NCI-H128 (cell line): ENCODE measurements at regions not wholly inside any gene's neighbourhood (a gene's known extent, or its start where the extent isn't known, plus 50 kb on each side); places are given as distances from the start of the nearest gene placed in this dataset.
"Not testable (repeated sequence)": the region's sequence is repeated elsewhere in the genome, so short reads cannot be mapped to it uniquely, and the experiment has no call there.

Experiments
- DNase-seq: peaks from one replicate; lab custom pipeline; 2025; ENCODE audit not compliant: unreplicated experiment; lab: John Stamatoyannopoulos, UW

DNA sequence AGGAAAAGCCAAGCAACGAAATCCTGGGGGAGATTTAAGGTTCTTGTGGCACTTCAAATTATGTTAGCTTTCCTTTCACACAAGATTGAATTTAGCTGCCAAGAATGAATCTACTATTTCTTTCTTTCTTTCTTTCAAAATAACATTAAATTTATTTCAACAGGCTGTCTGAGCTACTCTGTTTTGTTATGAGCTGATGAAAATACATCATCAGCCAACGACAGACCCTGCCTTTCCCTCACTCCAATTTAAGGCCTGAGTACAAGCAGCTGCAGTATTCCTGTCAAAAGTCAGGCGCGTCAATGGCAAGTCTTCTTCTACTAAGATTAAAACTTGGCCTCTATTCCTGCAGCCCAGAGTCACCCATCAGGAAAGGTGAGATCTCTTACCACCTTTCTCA, 347.7 kb upstream of the FLRT2 start:
- DNase-seq = no peak

DNA sequence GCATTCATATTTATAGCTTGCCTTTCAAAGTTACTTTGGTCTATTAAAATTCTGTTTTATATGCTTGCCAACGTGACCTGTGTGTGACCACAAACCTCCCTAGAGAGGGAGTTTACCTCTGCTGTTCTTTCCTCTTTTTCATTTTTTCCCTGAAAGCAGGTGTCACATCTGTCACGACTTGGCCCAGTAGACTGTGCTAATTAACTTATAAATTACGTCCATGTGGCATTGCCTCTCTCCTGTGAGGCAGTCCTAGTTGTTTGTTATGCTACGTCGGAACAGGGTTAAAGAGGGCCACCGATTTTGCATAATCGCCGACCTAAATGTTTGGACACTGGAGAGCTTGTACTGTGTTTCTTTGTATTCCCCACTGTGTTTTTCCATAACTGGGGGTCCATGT, 343.9 kb upstream of the FLRT2 start:
- no peak for DNase-seq

DNA sequence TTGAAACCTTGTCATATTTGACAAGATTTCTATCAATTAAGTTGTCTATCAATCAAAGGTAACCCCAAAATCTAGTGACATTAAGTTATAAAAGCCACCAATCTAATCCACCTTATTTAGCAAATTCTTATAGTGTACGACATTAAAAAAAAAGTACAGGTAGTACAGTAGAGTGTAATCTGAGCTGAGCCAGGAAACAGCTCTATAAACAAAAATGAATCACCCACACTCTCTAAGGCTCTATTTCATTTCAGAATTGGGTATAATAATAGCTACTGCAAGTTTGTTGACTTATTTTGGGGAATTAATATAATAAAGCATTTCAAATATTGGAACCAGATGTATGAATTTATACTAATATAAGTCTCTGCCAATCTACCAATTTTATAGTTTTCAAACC, 342.4 kb upstream of the FLRT2 start:
- no peak for DNase-seq

DNA sequence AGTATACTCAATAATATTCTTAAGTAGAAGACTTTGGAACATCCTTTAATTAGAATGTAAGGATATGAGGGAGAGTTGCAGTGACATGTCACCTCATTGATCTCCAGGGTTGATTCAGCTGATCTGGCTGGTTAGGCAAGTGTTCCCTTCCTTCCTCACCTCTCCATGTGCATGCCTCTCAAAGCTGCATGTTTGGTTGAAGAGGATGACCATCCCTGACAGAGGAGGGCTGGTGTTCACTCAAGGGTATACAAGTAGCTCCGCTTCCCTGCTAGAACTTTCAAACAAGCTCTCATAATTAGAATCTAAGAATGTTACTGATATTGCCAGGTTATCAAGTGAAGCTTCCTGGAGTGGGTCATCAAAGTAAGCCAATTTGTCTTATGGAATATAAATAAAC, 341.1 kb upstream of the FLRT2 start:
- DNase-seq = no peak

DNA sequence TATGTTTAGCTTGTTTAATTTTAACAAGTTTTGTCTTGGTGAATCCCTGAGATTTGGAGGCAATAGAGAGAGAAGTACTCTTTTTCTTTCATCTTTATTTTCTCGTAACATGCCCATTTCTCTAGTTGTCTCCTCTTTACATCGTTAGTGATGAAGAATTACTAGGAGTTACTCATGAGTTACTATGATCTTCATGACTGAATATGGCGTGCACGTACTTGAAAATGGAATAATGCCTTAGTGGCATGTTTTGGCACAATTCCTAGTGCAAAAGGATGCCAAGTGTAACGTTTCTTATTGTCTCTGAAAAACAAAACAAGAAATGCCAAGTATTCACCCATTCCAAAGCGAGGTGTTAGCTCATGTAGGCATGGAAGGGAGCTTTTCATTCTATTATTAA, 340.7 kb upstream of the FLRT2 start:
- not testable (repeated sequence) for DNase-seq

DNA sequence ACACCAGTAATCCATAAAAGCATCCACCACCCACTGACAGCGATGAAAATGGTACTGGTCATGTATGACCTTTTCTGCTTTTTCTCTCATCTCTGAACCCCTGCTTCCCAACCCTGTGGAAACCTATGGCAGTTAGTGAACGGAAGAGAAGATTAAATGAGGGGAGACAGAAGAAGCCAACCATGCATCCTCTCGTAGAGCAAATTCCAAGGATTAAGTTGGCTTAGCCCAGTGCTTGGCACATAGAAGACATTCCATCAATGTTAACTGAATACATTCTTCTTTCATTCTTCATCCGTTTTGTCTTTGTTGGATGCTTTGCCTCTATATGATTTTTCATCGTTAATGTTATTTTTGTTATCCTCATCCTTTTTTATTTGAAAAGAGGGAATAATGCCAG, 339.7 kb upstream of the FLRT2 start:
- no peak for DNase-seq

DNA sequence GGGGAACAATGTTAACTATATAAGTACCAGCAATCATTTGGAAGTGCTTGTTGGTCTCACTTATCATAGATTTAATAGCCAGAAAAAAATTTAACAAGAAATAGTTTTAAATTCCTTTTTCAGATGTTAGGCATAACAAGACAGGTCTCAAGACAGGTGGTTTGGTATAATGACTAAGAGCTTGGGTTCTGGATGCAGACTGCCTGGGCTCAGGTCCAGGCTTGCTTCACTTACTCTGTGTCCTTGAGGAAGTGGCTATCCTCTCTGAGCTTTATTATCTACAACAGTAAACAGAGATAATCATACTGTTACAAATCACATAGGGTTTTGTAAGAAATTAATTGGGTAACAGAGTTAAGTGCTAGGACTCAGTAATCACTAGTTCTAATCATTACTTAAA, 338.0 kb upstream of the FLRT2 start:
- DNase-seq = no peak

DNA sequence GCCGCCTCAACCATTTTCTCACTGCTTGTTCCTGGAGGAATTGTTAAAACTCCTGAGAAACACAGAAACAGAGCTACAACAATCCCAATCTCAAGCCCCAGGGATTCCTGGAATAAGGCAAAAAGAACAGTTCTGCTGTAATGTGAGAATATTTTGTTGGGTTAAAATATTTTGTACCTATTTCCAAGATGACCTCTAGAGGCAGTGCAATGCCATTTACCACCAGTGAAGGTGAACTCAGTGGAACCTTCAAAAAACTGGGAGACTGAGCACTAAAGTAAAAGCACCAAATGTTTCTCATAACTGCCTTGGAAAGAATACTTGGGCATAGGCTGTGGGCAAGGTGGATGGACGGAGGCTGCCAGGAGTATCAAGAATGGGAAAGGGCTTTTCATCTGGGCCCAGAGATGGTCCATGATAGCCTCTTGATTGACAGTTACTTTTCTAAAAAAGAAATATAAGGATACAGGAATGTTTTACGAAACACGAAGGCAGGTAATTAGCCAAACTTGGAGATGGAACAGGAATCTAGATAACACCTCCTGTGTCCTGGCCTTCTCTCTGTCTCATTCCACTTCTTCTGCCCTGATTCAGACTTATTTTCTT, 334.0 kb upstream of the FLRT2 start:
- DNase-seq = no peak

DNA sequence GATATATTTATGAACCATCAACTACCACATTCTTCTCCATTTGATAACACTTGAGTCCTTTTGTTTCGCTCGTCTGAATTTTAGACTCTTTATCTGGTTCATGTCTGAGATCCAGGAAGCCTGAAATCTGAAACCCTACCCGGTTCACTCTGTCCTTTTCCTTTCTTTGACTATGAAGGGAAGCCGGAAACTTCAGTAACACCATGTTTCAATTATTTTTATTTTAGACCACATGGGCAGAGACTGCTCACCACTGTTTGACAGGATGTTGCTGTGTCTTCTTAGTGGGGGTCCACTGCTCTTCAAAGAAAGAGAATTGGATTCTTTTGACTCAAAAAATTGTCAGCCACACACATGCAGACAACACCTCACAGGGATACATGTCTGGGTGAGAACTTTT, 331.9 kb upstream of the FLRT2 start:
- DNase-seq = no peak

DNA sequence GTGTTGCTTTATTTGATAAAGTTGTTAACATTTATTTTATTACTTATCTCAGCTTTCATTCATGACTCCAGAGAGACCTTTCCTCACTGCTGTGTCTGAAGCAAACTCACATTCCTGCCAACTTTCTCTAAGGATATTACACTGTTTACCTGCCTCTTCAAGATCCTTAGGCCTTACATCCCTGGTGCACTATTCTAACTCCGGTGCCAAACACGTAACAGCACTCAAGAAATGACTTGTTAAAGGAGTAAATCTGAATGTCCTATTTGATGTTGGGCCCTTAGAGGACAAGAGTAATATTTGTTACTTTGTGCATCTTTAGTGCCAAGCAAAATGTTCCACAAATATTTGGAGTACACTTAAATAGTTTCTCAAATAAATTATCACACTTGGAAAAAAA, 324.1 kb upstream of the FLRT2 start:
- DNase-seq = no peak

DNA sequence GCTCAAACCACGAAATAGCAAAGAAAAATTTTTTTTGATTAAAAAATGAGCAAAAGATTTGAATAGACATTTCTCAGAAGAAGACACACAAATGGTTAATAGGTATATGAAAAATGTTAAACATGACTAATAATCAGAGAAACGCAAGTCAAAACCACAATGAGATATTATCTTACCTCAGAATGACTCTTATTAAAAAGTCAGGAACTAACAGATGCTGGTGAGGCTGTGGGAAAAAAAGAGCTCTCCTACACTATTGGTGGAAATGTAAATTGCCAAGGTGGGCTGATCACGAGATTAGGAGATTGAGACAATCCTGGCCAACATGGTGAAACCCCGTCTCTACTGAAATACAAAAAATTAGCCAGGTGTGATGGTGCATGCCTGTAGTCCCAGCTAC, 315.5 kb upstream of the FLRT2 start:
- no peak for DNase-seq

DNA sequence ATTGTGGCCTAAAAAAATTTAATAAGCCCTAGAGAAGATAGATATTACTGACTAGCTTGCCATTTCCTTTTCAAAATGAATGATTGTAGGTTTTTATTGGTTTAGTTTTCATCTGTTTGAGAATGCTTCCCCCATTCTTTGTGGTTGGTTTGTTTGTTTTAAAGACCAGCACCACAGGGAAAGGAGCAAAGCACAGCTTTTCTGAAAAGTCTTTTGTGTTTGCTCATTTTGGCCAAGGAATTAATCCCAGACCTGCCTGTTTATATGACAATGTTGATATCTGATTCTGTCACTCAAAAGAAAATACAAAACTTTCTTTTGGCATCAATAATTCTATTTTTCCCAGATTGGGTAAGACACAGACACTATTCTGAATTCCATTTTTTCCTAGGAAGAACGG, 312.5 kb upstream of the FLRT2 start:
- DNase-seq = no peak

DNA sequence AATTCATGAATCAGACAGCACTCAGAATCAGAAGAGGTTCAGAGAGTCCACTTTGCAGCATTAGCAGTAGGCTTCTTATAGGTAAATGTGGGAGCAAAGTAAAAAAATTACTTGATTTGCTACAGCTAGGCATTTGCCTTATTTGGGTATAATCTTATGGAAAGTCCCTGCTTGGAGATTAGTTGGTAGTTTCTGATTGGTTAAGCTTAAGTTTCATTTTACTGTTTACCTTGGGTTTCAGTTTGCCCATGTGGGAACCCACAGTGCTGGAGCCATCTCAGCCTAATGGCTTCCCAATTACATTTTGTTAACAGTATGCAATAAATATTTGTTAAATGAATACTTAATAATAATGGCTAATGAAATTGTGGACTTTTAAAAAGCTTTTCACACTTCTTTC, 311.0 kb upstream of the FLRT2 start:
- no peak for DNase-seq

DNA sequence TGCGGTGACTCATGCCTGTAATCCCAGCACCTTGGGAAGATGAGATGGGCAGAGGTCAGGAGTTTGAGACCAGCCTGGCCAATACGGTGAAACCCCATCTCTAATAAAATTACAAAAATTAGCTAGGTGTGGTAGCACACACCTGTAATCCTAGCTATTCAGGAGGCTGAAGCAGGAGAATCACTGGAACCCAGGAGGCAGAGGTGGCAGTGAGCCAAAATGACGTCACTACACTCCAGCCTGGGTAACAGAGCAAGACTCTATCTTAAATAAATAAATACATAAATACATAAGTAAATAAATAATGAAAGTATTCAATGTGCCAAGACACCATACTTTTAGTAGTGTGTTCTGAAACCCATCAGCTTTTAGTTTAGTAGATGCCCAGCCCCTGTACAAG, 308.1 kb upstream of the FLRT2 start:
- no peak for DNase-seq

DNA sequence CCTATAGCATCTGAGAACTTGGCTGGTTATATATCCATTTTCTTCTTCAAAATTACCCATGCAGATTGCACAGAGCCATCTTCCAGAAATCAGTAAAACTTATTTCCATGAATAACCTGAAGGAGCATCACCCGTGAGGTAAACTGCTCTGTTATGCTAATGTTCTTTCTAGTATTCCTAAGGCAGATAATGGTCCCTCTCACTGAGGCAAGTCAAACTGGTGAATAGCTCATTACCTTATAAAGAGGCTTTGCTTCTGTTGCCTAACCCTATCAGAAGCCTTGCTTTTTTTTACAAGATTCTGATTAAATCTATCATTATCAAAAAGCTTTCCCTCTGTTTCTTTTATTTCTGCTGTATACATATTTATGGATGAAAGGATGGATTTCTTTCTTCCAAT, 307.6 kb upstream of the FLRT2 start:
- DNase-seq = no peak

DNA sequence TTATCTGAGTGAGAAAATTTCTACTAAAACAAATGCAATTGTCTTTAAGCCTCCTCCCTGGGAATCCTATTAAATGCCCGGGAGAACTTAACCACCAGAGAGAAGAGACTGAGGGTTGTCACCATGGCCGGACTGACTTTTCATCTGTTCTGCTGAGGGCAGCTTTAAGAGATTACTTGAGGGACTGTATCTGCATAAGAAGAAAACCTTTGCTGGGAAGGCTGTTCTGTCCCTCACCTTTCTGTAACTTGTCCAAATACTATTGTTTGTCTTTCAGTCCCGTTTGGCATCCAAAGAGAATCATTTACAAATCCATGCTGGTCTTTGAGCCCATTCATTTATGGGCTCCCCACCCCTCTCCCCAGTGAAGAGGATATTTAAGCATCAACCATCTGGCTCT, 306.3 kb upstream of the FLRT2 start:
- no peak for DNase-seq

DNA sequence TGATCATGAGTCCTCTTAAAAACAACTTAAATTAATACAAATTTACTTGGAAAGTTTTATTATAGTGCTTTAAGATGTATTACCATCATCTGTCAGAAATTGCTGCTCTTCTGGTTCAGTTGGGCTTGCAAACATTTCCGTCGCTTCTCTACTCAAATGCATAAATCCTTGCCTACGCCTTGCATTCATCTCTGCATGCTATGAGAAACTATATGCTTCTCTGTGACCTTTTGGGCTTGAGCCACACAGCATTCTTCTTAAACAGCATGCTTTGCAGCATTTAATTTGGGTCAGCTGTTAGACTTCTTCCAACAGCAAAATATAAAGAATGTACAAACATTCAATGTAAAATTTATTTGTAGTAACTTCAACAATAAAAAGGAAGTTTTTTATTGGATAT, 305.7 kb upstream of the FLRT2 start:
- no peak for DNase-seq

DNA sequence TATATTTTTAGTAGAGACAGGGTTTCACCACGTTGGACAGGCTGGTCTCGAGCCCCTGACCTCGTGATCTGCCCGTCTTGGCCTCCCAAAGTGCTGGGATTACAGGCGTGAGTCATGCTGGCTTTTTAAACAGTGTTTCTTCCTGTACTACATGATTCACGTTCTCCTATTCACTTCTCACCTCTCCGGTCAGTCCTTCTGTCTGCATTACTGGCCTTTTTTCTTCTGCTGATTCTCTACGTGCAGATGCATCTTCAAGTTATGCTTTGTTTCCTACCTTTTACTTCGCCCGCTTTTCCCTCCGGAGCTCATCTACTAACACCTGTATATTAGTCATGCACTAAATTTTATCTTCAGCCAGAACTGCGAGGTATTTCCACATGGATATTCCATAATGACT, 296.2 kb upstream of the FLRT2 start:
- DNase-seq = no peak

DNA sequence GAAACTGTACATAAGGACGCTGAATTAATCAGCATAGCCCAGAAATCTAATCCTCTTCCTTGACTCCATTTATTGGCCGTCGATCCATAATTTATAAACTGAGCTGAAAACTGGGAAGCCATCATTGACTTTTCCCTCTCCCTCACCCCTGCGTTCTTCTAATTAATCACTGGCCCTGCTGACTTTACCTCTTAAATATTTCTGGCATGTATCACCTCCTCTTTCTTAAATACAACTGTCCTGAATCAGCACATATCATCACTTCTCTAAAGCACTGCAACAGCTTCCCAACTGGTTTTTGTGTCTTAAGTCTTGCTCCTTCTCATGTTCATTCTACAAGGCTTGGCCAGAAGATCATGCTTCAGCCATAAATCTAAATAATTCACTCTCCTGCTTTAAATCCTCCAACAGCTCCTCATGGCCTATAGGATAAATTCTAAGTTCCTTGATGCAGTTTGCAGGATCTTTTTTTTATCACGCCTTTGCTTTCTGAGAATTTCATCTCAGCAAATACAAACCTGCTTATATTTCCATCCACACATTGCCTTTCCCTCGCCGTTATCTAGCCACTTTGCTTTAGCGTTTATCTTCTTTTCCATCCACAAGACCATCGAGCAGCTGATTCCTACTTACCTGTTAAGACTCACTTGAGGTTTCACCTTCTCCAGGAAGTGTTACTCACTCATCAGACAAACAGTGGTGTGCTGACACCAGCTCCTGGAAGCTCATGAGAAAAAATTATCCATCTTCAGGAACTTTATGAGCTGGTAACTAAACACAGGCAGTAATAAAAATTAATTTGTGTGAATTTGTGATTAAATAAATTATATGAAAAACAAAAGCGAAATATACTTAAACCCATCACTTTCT, 295.6 kb upstream of the FLRT2 start:
- no peak for DNase-seq

DNA sequence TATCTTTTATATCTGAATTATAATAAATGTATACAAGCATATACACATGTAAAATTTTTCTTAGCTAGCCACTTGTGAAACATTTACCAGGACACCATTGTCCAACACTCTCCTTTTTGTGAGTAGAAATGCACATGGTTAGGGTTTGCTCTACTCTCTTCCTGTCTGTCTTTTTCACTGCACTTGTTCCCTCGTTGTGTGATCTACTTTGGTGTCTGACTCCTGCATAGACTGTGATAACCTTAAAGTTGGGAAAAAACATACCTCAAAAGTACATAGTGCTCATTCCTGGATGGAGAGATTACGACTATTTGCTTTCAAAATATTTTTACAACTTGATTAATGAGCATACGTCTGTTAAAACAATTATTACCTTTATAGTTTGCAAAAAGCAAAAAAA, 294.1 kb upstream of the FLRT2 start:
- no peak for DNase-seq

DNA sequence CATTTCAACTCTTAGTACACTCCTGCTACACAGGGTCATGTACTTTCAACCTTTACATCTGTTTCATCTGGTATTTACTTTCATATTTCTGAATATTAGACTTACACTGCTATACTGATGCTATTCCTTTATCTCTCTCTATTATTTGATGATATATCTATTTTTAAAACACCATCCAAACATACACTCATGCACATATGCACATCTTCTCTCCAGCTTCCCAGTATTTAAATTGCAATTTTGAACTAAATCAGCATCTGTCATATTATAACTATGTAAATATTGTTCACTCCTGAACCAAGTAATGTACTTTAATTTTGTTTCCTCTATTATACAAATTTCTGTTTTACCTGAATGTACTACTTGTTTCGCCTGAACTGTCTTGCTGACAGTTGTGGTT, 293.6 kb upstream of the FLRT2 start:
- DNase-seq = no peak

DNA sequence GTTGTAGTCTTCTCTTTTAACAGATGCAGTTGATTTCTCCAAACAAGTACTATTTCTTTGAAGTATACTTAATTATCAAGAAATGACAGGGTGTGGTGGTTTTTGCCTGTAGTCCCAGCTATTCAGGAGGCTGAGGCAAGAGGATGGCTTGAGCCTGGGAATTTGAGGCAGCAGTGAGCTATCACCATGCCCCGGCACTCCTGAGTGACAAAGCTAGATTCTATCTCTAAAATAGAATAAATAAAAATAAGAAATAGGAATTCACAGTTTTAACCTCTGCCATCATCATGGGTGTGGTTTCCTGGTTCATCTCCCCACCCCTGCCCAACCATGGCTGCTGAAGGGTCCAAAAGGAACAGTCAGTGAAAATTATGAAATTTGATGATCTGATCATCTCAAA, 290.2 kb upstream of the FLRT2 start:
- DNase-seq = no peak
